HG02678 (cell line): ENCODE measurements at regions not wholly inside any gene's neighbourhood (a gene's known extent, or its start where the extent isn't known, plus 50 kb on each side); places are given as distances from the start of the nearest gene placed in this dataset.

Experiments
- ATAC-seq: cut with Tn5 transposase; IDR thresholded peaks from one replicate; pipeline ENCODE4 v1.9.1; 2021; ENCODE audit warnings: mild to moderate bottlenecking, moderate library complexity; ENCODE audit not compliant: unreplicated experiment

DNA sequence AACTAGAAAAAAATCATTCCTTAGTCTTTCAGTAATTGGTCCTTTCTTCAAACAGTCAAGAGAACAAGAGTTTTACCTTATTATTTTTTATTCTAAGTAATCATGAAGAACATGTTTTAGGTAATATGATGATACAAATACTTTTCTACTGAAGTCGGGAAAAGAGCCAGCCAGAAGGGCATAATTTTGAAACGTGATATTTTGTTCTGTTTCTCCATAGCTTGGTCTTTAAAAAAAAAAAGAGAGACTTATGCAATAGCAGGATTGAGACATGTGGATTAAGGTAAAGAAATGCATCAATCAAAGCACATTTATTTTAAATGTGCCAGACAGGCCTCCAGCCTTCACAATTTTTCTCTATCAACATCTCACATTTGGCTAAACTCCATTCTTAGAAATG lies 1016.8 kb downstream of the CNTNAP5 start:
- ATAC-seq = no peak

- no peak for ATAC-seq
These were observed 1017.6 kb downstream of the CNTNAP5 start for GRCh38 chr2:125042727-125043126.

DNA sequence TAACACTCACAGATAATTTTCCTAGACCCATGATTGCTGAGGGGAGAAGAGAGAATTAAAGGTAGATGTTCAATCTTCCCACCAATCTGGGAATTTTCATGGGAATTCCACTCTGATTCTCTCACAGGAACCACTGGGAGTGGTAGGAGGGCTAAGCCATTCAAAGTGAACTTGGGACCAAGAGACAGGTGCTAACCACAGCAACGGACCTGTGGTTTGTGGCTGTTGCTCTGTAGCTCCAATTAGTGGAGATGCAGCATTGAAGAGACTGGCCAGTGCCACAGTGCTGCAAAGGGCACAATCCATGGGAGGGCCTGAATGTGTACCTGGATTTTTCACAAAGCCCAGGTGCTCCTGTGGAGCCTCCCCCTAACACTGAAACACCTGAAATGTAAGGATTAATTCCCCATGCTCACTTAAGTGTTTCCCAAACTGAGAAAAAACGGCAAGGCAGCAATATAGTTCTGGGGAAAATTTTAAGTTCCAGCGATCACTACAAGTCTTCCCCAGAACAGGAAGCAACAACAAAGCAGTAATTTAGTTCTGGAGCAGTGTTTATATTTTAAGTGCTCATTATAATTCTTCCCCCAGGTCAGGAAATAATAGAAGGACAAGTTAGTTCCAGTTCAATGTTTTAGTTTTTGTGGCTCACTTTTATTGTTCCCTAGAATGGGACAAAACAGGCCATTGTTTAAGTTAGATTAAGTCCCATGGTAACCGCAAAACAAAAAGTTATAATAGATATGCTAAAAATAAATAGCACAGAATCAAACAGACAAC lies 1045.8 kb downstream of the CNTNAP5 start:
- ATAC-seq = no peak

GRCh38 chr2:125073440-125073839 lies 1048.4 kb downstream of the CNTNAP5 start:
- ATAC-seq = no peak

- ATAC-seq = no peak
These were observed 1060.8 kb downstream of the CNTNAP5 start for GRCh38 chr2:125085904-125086303.

DNA sequence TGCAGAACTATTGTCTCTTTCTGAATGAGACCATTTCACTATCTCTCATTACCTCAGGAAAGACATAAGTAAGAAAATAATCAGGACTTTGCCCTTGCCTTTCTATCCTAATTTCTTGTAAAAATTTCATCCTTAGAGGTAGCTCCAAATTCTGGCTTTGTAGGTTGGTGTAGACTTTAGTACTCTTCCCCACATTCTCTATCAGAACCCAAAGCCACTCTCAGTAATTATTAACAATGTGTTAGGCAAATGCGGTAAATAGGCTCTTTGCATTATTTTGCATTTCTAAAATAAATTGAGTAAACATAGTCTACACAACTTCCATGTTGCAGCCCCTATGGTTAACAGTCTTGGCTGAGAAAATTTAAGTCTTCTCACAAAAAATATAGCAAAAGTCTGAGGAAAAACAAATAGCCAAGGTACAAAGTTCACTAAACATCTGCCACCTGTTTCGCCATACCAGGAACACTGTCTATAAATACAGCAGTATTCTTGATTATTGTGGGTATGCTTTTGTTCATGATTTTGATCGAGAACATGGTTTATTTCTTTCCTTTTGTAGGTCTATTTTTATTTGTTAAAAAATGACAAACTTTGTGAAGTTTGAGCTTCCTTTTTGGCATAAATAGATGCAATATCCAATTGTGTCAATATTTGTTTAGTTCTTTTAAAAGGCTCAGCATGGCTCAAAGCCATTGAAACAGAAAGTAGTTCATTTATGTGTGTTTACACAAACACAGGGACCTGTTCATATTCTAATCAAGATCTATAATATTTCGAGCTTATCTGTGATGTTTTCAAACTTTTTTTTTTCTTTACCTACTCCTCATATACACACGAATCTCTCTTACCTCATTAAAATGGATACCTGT lies 1061.5 kb downstream of the CNTNAP5 start:
- no peak for ATAC-seq

- no peak for ATAC-seq
These were observed 1067.4 kb downstream of the CNTNAP5 start for GRCh38 chr2:125092276-125093009.

DNA sequence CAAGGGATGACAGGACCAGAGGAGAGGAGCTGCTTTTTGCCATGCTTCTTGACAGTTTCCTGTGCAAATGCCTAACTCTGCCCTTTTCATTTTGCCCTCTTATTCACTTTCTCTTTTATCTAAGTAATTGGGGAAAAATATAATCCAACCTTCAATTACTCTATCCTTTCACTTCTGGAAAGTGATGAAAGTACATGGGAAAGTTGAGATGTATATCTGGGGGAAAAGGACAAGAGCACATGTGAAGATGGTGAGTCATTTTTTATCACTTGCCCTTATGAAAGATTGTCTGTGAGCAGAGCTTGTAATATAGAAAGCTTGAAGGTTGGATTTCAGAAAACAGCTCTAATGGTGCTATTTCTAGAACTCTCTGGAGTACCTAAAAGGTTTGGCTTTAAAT lies 1070.7 kb downstream of the CNTNAP5 start:
- ATAC-seq = no peak

DNA sequence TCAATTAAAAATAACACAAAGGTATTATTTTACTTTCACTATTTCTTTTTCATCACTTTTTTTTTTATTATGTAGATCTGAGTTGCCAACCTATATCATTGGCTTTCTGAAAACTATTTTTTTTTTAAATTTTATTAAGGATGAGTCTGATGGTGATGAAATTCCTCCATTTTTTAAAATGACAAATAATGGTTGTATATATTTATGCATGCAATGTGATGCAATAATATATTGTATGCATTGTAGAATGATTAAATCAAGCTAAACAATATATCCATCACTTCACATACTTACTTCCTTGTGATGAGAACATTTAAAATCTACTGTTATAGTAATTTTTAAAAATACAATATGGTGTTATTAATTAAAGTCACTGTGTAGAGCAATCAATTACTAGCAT lies 1081.6 kb downstream of the CNTNAP5 start:
- ATAC-seq = no peak

- no peak for ATAC-seq
These were observed 1082.4 kb downstream of the CNTNAP5 start for GRCh38 chr2:125107446-125107845.

DNA sequence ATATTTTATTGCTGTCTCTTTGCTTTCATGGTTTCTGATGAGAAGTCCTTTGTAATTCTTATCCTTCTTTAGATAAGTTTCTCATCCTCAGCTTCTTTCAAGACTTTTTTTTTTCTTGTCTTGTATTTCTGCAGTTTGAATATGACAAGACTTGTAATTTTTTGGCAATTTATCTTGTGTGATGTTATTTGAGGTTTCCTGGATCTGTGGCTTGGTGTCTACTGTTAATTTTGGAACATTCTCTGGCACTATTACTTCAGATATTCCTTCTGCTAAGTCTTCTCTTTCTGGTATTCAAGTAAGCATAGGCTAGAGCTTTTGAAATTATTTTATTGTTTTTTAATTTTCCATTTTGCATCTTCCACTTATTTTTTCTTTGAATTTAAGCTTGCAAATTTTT lies 1083.2 kb downstream of the CNTNAP5 start:
- no peak for ATAC-seq

- no peak for ATAC-seq
These were observed 1100.8 kb downstream of the CNTNAP5 start for GRCh38 chr2:125125902-125126301.

DNA sequence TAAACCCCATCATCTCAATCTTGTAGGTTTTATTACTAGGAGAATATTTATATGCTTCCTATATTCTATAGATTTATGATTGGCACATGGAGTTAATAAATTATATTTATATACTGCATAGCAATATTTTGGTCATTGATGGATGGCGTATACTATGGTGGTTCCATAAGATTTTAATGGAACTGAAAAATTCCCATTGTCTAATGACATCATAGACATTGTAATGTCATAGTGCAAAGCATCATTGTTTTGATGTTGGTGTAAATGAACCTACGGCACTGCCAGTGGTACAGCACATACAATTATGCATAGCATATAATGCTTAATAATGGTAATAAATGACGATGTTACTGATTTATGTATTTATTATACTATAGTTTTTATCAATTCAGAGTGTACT lies 1135.9 kb downstream of the CNTNAP5 start:
- ATAC-seq = no peak

DNA sequence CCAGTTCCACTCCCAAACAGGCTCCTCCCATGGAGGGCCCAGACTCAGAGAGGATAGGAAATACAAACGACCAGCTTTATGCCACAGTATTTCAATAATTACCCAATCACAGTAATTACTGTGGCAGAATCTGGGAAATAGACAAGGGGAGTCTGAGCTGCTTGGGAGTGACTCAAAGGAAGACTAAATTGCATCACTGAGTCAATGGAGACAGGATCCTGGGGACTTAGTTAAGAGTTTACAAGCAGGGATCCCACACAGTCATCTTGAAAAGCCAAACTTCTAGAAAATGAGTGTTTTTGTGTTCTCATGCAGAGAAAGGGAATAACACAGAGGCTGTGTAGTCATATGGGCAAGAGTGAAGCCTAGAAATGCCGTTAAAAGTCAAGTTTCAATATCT lies 1142.1 kb downstream of the CNTNAP5 start:
- ATAC-seq = no peak

- ATAC-seq = no peak
These were observed 1142.7 kb downstream of the CNTNAP5 start for GRCh38 chr2:125167820-125168219.

GRCh38 chr2:125168442-125168841 lies 1143.4 kb downstream of the CNTNAP5 start:
- no peak for ATAC-seq

DNA sequence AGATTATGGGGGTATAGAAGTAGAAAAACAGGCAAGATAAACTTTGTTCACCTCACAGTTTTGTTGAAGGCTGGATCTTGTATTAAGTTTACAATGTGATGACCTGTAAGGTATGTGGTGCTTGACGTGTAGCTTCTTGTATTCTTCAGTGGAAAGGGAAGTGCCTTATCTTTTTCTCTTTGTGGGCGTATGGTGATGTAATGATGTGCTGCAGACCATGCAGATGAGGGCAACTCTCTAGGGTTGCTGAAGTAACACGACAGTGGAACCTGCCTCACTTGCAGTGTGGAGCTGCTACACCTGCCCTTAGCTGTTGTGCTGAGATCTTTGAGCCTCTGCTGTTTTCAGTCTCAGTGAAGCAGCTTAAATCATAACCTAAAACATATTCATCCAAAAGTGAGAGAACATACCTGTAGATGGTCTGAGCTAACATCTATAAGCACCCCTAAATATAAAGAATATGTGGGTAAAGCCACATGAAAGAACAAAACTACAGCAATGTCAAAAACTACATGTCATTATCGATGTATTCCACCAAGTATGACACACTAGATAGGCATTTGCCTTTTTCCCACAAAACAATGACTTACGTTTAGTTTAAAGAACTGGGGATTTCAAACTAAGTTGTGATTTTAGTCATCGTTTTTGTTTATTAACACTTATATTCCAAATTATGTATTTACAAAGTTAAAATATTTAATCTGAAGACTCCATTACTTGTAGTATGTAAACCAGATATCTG lies 1144.1 kb downstream of the CNTNAP5 start:
- ATAC-seq = no peak

GRCh38 chr2:125169764-125170146 lies 1144.7 kb downstream of the CNTNAP5 start:
- ATAC-seq = no peak

GRCh38 chr2:125172181-125172580 lies 1147.1 kb downstream of the CNTNAP5 start:
- ATAC-seq = no peak

GRCh38 chr2:125175415-125175814 lies 1150.3 kb downstream of the CNTNAP5 start:
- no peak for ATAC-seq
